Neural progenitor cell (in vitro differentiated cells): ENCODE measurements at regions not wholly inside any gene's neighbourhood (a gene's known extent, or its start where the extent isn't known, plus 50 kb on each side); places are given as distances from the start of the nearest gene placed in this dataset.

ENCODE experiments used
- CTCF ChIP-seq: fragments of 200-600 bp; sonication (generic); IDR thresholded peaks from 2 replicates; pipeline ENCODE4 v1.5.1; 2017; ENCODE audit warnings: antibody characterized with exemption, mild to moderate bottlenecking
- EZH2 ChIP-seq: fragments of 200-600 bp; sonication (generic); IDR thresholded peaks from 2 replicates; pipeline ENCODE4 v1.6.1; 2017; ENCODE audit warnings: antibody characterized with exemption, mild to moderate bottlenecking, moderate library complexity
- EZH2phosphoT487 ChIP-seq: fragments of 200-600 bp; sonication (generic); IDR thresholded peaks from 2 replicates; pipeline ENCODE4 v1.6.1; 2017; ENCODE audit warnings: antibody characterized with exemption

GRCh38 chr3:22555753-22556435 lies 647.2 kb upstream of the UBE2E2 start:
- TF ChIP-seq EZH2phosphoT487 (no peak), CTCF (no peak), EZH2 (no peak)
